Suprapubic skin (tissue), 3 donors: ENCODE measurements at regions not wholly inside any gene's neighbourhood (a gene's known extent, or its start where the extent isn't known, plus 50 kb on each side); places are given as distances from the start of the nearest gene placed in this dataset.

ENCODE experiments used
- POLR2AphosphoS5 ChIP-seq, 3 donors: sonication (generic); formaldehyde crosslinking; IDR thresholded peaks; one replicate each; pipeline ENCODE4 v1.6.1; 2017; ENCODE audit warnings: antibody characterized with exemption in 3 of 3
- TF ChIP-seq, protein P1 (sequence below), 2 donors: fragments of 200-600 bp in 1 of 2; fragments of 450-650 bp in 1 of 2; sonication (generic) in 1 of 2; IDR thresholded peaks; one replicate each; pipeline ENCODE4 v1.5.1; 2016 to 2019; ENCODE audit warnings: antibody characterized with exemption in 2 of 2, mild to moderate bottlenecking in 1 of 2, moderate library complexity in 1 of 2

DNA sequence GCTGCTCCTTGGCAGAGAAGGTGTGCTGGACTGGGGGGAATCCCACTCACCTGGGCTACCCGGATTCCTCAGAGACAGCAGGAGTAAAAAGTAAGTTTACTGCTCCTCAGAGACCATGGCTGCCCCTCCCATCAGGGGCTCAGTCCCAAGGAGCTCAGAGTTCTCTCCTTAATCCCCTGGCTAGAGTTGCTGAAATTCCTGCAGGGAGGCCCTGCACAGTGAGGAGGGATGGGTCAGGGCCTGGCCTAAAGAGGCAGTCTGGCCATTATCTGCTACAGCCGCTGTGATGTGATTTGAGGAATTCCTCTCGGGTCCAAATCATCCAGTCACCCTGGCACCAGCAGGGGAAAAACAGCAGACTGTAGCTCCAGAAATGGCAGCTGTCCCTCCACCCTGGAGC is 502.5 kb downstream of the PCDH17 start:
- TF ChIP-seq POLR2AphosphoS5 (IDR thresholded peaks at IDR 0.05): no peak
- TF ChIP-seq, protein P1, sequence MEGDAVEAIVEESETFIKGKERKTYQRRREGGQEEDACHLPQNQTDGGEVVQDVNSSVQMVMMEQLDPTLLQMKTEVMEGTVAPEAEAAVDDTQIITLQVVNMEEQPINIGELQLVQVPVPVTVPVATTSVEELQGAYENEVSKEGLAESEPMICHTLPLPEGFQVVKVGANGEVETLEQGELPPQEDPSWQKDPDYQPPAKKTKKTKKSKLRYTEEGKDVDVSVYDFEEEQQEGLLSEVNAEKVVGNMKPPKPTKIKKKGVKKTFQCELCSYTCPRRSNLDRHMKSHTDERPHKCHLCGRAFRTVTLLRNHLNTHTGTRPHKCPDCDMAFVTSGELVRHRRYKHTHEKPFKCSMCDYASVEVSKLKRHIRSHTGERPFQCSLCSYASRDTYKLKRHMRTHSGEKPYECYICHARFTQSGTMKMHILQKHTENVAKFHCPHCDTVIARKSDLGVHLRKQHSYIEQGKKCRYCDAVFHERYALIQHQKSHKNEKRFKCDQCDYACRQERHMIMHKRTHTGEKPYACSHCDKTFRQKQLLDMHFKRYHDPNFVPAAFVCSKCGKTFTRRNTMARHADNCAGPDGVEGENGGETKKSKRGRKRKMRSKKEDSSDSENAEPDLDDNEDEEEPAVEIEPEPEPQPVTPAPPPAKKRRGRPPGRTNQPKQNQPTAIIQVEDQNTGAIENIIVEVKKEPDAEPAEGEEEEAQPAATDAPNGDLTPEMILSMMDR (IDR thresholded peaks at IDR 0.05): no peak
